ENCODE measurements at regions not wholly inside any gene's neighbourhood (a gene's known extent, or its start where the extent isn't known, plus 50 kb on each side); places are given as distances from the start of the nearest gene placed in this dataset.
A peak's percentile ranks its signal among the peaks of the same experiment; 100 is the strongest.

DNA sequence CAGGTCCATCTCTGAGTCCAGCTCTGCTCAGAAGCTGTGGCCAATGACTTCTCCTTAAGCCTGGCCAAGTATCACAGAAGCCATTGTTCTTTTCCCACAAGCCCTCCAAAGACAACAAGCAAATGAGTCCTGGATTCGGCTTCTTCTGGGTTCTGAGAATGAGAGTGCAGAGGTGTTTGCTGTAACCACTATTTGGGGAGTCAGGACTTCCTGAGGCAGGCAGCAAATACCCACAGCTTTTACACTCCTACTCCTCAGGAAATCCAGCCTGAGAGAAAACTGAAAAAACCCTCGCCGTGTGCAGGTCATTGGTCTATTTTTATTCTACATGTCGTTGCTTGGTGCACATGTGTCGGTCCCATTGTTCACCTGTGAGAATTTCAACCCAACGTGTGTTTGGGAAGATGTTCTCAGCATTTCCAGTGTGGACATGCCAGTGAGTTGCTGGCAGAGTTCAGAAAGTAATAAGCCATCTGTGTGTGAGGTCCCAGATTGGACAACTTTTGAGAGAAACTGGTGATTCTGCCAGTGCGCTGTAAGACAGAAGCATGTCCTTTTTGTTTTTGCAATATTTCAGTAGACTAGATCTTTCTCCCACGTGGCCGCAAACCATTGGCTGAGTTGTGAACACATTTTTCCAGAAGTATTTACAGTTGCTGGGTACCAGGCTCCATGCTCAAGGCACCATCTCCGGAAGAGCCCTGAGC is 121.6 kb upstream of the LYZL2 start:
- FAIRE-seq (no peak), DNase-seq (no peak)
- H3K9me3 ChIP-seq (ENCODE audit: control insufficient read depth in 2 of 3, insufficient read depth in 1 of 3, low read length in 3 of 3) = no peaks in the 10 kb centered on the region
- no peaks in the 10 kb centered on the region for H3K36me3 ChIP-seq (ENCODE audit: control insufficient read depth in 2 of 3, insufficient read depth in 3 of 3, low read length in 3 of 3)
- no peak overlapping the region for H3K9ac ChIP-seq (ENCODE audit: low read length in 3 of 3)
- no peaks in the 10 kb centered on the region for H3K27me3 ChIP-seq (ENCODE audit: control insufficient read depth, insufficient read depth, low read length)
- H3K4me3 ChIP-seq (ENCODE audit: low read length in 3 of 3) = no peak overlapping the region
- TF ChIP-seq, protein P1, sequence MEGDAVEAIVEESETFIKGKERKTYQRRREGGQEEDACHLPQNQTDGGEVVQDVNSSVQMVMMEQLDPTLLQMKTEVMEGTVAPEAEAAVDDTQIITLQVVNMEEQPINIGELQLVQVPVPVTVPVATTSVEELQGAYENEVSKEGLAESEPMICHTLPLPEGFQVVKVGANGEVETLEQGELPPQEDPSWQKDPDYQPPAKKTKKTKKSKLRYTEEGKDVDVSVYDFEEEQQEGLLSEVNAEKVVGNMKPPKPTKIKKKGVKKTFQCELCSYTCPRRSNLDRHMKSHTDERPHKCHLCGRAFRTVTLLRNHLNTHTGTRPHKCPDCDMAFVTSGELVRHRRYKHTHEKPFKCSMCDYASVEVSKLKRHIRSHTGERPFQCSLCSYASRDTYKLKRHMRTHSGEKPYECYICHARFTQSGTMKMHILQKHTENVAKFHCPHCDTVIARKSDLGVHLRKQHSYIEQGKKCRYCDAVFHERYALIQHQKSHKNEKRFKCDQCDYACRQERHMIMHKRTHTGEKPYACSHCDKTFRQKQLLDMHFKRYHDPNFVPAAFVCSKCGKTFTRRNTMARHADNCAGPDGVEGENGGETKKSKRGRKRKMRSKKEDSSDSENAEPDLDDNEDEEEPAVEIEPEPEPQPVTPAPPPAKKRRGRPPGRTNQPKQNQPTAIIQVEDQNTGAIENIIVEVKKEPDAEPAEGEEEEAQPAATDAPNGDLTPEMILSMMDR (IDR thresholded peaks at IDR 0.05; ENCODE audit: borderline replicate concordance, extremely low read depth, insufficient read depth) = no peak
- intact Hi-C loops (cut with DNase I) = no loop called here
- no peaks in the 10 kb centered on the region for H3K4me1 ChIP-seq (ENCODE audit: control insufficient read depth in 2 of 3, insufficient read depth in 2 of 3, low read depth in 1 of 3, low read length in 3 of 3)
- H3K27ac ChIP-seq (ENCODE audit: low read depth in 2 of 2, low read length in 2 of 2) = no peak overlapping the region

DNA sequence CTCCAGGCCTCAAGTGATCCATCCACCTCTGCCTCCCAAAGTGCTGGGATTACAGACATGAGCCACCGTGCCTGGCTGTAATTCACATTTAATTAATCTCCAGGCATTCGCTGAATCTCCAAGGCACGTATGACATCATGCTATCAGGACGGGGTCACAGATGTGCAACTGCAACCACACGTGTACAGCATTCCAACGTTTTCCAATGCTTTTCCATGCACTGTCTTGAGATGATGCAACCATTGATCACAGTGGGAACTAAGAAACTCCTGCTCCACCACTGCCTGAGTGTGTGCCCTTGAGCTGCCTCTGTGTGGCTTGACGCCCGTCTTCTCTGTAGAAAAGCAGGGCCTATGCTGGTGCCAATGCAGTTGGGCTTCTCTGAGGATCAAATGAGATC is 119.8 kb upstream of the LYZL2 start:
- no peaks in the 10 kb centered on the region for H3K36me3 ChIP-seq (ENCODE audit: control insufficient read depth in 2 of 3, insufficient read depth in 3 of 3, low read length in 3 of 3)
- FAIRE-seq (no peak), DNase-seq (no peak)
- intact Hi-C loops (cut with DNase I) = no loop called here
- H3K4me1 ChIP-seq (ENCODE audit: control insufficient read depth in 2 of 3, insufficient read depth in 2 of 3, low read depth in 1 of 3, low read length in 3 of 3) = no peaks in the 10 kb centered on the region
- H3K4me3 ChIP-seq (ENCODE audit: low read length in 3 of 3) = no peak overlapping the region
- no peaks in the 10 kb centered on the region for H3K9me3 ChIP-seq (ENCODE audit: control insufficient read depth in 2 of 3, insufficient read depth in 1 of 3, low read length in 3 of 3)
- H3K9ac ChIP-seq (ENCODE audit: low read length in 3 of 3) = no peak overlapping the region
- no peak overlapping the region for H3K27ac ChIP-seq (ENCODE audit: low read depth in 2 of 2, low read length in 2 of 2)
- TF ChIP-seq, protein P1 (IDR thresholded peaks at IDR 0.05; ENCODE audit: borderline replicate concordance, extremely low read depth, insufficient read depth) = no peak
- H3K27me3 ChIP-seq (ENCODE audit: control insufficient read depth, insufficient read depth, low read length) = no peaks in the 10 kb centered on the region

DNA sequence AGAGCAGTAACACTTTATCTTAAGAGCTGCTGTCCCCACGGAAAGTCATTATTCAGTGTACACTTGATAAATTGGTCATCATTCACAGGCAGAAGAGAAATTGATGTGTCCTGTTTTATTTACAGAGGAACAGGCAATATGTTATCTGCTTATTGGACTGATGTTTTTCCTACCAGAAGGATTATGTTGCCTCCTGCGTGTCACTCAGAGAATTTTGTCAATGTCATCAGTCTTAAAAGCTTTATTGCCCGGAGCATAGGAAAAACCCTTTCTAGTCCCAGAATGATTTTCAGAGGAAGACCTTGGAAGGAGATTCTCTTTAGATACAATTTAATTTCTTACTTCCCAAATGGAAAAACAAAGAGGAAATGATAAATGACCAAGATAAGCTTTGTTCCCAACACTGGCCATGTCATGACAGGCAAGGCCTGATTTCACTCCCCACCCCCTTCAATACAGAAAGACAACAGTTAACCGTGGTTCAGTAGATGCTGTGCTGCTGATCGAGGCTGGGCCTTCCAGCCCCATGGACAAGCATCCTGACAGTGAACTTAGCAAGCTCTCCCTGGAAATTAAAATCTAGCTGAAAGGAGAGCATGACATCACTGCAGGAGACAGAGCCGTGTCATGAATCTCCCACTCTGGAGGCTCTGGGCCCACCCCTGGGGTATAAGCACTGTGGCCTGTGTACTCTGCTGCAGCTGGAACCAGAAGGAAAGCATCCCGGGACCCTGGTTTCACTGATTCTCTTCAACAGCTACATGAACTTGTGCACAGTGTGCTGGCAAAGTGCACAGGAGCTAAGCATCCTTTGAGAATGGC is 118.8 kb upstream of the LYZL2 start:
- intact Hi-C loops (cut with DNase I) = no loop called here

More for the DNA sequence above, 118.8 kb upstream of the LYZL2 start:
- TF ChIP-seq, protein P1 (IDR thresholded peaks at IDR 0.05; ENCODE audit: borderline replicate concordance, extremely low read depth, insufficient read depth) = no peak
- H3K36me3 ChIP-seq (ENCODE audit: control insufficient read depth in 2 of 3, insufficient read depth in 3 of 3, low read length in 3 of 3) = no peaks in the 10 kb centered on the region
- H3K9me3 ChIP-seq (ENCODE audit: control insufficient read depth in 2 of 3, insufficient read depth in 1 of 3, low read length in 3 of 3) = no peaks in the 10 kb centered on the region
- FAIRE-seq (no peak), DNase-seq (peak in 2 of 5 donors; percentile 19 to 44)
- H3K9ac ChIP-seq (ENCODE audit: low read length in 3 of 3) = no peak overlapping the region
- H3K4me1 ChIP-seq (ENCODE audit: control insufficient read depth in 2 of 3, insufficient read depth in 2 of 3, low read depth in 1 of 3, low read length in 3 of 3) = no peaks in the 10 kb centered on the region
- no peak overlapping the region for H3K27ac ChIP-seq (ENCODE audit: low read depth in 2 of 2, low read length in 2 of 2)
- H3K4me3 ChIP-seq (ENCODE audit: low read length in 3 of 3) = no peak overlapping the region
- no peaks in the 10 kb centered on the region for H3K27me3 ChIP-seq (ENCODE audit: control insufficient read depth, insufficient read depth, low read length)

Data from kidney (tissue), 13 donors.